ENCODE measurements at regions not wholly inside any gene's neighbourhood (a gene's known extent, or its start where the extent isn't known, plus 50 kb on each side); places are given as distances from the start of the nearest gene placed in this dataset.

DNA sequence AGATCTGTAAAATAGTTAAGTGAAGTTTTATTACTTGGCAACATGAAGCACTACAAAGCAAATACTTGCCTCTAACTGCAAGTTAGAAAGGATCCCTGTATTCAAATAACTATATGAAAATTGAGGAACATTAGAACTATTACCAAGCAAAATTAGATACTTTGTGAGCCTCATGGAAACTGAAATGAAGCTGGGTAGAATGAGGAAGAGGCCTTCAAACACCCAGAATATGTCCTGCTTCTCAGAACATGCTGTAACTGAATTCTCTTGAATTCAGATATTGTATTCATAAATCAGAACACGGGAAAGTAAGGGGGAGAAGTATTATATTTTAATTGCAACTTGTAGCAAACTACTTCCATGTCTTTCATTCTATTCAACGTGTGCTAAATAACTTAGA, 947.9 kb downstream of the PCDH17 start:
- TF ChIP-seq JUN (CRISPR knock-in tag; IDR thresholded peaks at IDR 0.05), result no peak
- TF ChIP-seq CTCF (IDR thresholded peaks at IDR 0.05), result no peak
- no peak for TF ChIP-seq TEAD4 (CRISPR knock-in tag; IDR thresholded peaks at IDR 0.05)

Measured in WTC11 (cell line).